GM13977 (cell line): ENCODE measurements at regions not wholly inside any gene's neighbourhood (a gene's known extent, or its start where the extent isn't known, plus 50 kb on each side); places are given as distances from the start of the nearest gene placed in this dataset.

Experiments
- DNase-seq: peaks from one replicate; pipeline ENCODE4 v3.0.0; 2012; ENCODE audit warnings: low spot score
- CTCF ChIP-seq: IDR thresholded peaks from 2 replicates; pipeline ENCODE4 v1.5.1; 2012; ENCODE audit warnings: mild to moderate bottlenecking, control low read depth; ENCODE audit not compliant: insufficient read depth; ENCODE audit errors: extremely low read depth, missing control alignments
- in situ Hi-C: fragments of 300-500 bp; cut with MboI; formaldehyde crosslinking; loops from one replicate; pipeline ENCODE4 v1.12.0; 2022; ENCODE audit warnings: low sequenced_read_pairs, low pct_unique_long_range_greater_than_20kb, mixed read lengths, inconsistent platforms; ENCODE audit not compliant: unreplicated experiment

- TF ChIP-seq CTCF: no peak
- in situ Hi-C loops: no loop called here
- DNase-seq: no peak
Measured at GRCh38 chr10:65204999-65205398, 1683.8 kb downstream of the REEP3 start.

- in situ Hi-C loops: no loop called here
- DNase-seq: no peak
- TF ChIP-seq CTCF: no peak
Measured at GRCh38 chr10:65213170-65213569, 1692.0 kb downstream of the REEP3 start.

- no peak for TF ChIP-seq CTCF
- in situ Hi-C loops: no loop called here
- DNase-seq: no peak
Measured at GRCh38 chr10:65219444-65219843, 1698.2 kb downstream of the REEP3 start.

- no peak for TF ChIP-seq CTCF
- in situ Hi-C loops: no loop called here
Measured at GRCh38 chr10:65231148-65231547, 1694.7 kb upstream of the LRRTM3 start.

GRCh38 chr10:65234261-65234660 is 1691.6 kb upstream of the LRRTM3 start:
- in situ Hi-C loops: no loop called here
- no peak for TF ChIP-seq CTCF
- DNase-seq: no peak

More at GRCh38 chr10:65231148-65231547, 1694.7 kb upstream of the LRRTM3 start:
- DNase-seq: no peak

GRCh38 chr10:65235266-65235665 is 1690.6 kb upstream of the LRRTM3 start:
- in situ Hi-C loops: no loop called here
- TF ChIP-seq CTCF: no peak

GRCh38 chr10:65235846-65236245 is 1690.0 kb upstream of the LRRTM3 start:
- TF ChIP-seq CTCF: no peak
- DNase-seq: no peak
- in situ Hi-C loops: no loop called here

More at GRCh38 chr10:65235266-65235665, 1690.6 kb upstream of the LRRTM3 start:
- DNase-seq: no peak
